ENCODE measurements at regions not wholly inside any gene's neighbourhood (a gene's known extent, or its start where the extent isn't known, plus 50 kb on each side); places are given as distances from the start of the nearest gene placed in this dataset.

DNA sequence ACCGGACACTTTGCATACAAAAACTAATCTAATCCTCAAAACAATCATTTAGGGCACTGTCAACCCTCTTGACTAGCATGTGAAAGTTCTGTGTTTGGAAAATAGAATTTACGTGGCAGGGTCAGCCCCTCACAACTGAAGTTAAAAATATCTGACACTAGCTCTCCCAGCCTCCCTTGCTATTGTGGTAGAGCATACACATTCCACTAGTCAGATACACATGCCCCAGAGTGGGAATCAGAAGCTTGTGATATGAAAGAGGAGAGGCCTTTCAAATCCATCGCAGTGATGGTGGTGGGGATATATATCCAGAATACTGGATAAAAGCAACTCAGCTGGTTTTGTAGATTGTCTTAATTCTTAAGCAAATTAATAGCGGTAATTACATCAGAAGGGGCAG, 205.7 kb upstream of the IL15 start:
- Histone ChIP-seq H3K27ac (no peak overlapping the region), H3K9me3 (no peaks in the 10 kb centered on the region), H3K4me3 (no peak overlapping the region), H3K27me3 (no peaks in the 10 kb centered on the region), H3K4me1 (no peaks in the 10 kb centered on the region), H3K36me3 (no peaks in the 10 kb centered on the region)
- TF ChIP-seq, protein P1, sequence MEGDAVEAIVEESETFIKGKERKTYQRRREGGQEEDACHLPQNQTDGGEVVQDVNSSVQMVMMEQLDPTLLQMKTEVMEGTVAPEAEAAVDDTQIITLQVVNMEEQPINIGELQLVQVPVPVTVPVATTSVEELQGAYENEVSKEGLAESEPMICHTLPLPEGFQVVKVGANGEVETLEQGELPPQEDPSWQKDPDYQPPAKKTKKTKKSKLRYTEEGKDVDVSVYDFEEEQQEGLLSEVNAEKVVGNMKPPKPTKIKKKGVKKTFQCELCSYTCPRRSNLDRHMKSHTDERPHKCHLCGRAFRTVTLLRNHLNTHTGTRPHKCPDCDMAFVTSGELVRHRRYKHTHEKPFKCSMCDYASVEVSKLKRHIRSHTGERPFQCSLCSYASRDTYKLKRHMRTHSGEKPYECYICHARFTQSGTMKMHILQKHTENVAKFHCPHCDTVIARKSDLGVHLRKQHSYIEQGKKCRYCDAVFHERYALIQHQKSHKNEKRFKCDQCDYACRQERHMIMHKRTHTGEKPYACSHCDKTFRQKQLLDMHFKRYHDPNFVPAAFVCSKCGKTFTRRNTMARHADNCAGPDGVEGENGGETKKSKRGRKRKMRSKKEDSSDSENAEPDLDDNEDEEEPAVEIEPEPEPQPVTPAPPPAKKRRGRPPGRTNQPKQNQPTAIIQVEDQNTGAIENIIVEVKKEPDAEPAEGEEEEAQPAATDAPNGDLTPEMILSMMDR (IDR thresholded peaks at IDR 0.05) = no peak
- intact Hi-C loops (cut with DNase I) = no loop called here
- no peak for DNase-seq (ENCODE audit: low spot score in 2 of 2)

DNA sequence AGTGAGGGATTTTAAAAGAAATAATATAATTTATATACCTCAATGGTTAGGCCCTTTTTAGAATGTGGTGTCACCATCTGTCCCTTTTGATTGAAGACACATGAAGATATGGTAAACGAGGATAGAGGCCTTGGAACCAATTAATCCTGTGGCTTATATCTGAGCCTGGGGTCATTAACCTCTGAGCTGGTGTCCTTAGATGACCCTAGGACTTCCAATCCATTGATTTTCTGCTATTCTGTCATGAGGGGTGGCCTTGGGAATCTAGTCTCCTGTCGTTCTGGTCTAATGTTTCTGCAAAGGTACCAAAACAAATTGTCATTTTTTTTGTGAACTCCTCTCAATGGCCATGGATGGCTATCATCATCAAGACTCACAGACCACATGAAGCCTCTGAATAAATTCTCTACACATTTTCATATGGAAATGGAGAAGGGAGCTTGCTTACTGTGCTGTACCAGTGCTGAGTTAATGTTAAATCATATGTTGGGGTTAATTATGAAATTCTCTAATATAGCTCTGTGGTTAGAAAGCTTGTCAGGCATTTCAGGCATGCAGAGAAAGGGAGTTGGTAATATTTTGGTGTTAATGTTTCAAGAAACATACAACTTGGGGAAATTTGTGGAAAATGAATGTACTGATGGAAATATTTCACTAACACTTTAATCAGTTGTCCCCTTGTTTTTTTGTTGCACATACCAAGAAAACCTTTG, 204.2 kb upstream of the IL15 start:
- Histone ChIP-seq H3K36me3 (no peaks in the 10 kb centered on the region), H3K27me3 (no peaks in the 10 kb centered on the region), H3K4me3 (no peak overlapping the region), H3K9me3 (no peaks in the 10 kb centered on the region), H3K4me1 (no peaks in the 10 kb centered on the region), H3K27ac (no peak overlapping the region)
- TF ChIP-seq, protein P1 (IDR thresholded peaks at IDR 0.05) = no peak
- intact Hi-C loops (cut with DNase I) = no loop called here
- DNase-seq (ENCODE audit: low spot score in 2 of 2) = no peak

DNA sequence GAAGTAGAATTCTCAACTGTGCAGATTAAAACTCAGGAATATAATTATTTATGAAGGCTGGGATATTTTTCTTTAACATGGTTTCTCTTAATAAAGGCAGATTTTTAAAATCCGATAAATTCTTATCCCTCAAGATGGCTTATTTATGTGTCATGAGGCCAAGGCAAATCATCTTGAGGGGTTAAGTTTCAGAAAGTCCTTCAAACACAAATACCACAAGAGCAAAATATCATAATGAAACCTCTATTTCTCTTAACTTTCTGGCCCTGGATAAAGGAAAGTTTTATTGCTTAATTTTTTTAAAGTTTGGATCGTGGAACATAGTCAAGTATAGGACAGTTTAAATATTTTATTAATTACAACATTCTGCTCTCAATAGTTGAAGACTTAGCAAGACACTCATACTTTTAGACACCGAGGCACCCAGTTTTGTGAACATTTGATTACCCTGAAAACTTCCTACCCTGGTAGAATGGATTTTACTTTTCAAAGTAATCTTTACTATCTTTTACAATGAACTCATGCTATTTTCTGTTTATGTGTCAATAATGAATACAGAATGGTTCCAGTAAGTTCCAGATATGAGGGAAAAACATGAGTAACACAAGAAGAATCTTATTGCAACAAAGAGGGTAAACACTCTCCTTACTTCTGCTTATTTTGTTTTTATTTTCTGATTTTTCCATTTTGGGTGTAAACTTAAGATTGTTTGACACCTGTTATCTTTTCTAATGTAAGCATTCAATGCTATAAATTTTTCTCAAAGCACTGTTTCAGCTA, 200.7 kb upstream of the IL15 start:
- TF ChIP-seq, protein P1 (IDR thresholded peaks at IDR 0.05) = no peak
- no peaks in the 10 kb centered on the region for H3K36me3 ChIP-seq
- intact Hi-C loops (cut with DNase I) = no loop called here
- H3K9me3 ChIP-seq = no peaks in the 10 kb centered on the region
- no peaks in the 10 kb centered on the region for H3K27me3 ChIP-seq
- H3K4me1 ChIP-seq = no peaks in the 10 kb centered on the region
- DNase-seq (ENCODE audit: low spot score in 2 of 2) = no peak
- no peak overlapping the region for H3K4me3 ChIP-seq
- H3K27ac ChIP-seq = no peak overlapping the region

DNA sequence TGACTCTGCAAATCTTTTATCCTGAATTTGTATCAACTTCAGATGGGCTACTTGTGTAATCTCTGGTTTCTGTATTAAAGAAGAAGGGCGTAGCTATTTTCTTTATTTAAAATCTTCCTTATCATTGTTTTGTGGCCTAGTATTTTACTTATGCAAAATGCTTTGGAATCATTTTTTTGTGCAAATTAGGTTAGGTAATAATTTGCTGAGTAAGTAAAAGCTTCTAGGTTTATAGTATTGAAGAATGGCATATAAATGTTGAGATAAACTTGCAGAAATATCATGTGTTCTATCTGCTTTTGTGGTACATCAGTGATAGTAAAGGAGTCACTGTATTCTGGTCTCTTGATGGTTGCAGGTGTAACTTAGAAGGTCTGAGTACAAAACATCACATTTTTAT, 197.2 kb upstream of the IL15 start:
- intact Hi-C loops (cut with DNase I) = no loop called here
- no peak for DNase-seq (ENCODE audit: low spot score in 2 of 2)
- no peaks in the 10 kb centered on the region for H3K4me1 ChIP-seq
- TF ChIP-seq, protein P1 (IDR thresholded peaks at IDR 0.05) = no peak
- no peaks in the 10 kb centered on the region for H3K27me3 ChIP-seq
- H3K4me3 ChIP-seq = no peak overlapping the region
- no peaks in the 10 kb centered on the region for H3K9me3 ChIP-seq
- H3K27ac ChIP-seq = no peak overlapping the region
- H3K36me3 ChIP-seq = no peaks in the 10 kb centered on the region

DNA sequence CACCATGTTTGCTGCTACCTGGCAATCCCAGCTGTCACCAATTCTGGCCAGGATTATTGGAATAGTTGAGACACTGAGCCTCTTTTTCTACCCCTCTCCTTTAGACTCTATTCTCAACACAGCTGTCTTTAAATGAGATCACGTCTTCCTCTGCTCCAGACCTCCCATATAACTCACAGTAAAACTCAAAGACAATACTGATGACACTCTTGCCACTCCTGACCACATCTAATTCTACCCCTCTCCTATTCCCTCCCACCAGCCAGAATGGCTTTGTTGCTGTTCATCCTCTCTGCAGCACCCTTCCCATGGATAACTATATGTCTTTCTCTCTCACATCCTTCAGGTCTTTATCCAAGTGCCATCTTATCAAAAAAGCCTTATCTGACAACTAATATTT, 188.6 kb upstream of the IL15 start:
- Histone ChIP-seq H3K36me3 (no peaks in the 10 kb centered on the region), H3K27me3 (no peaks in the 10 kb centered on the region), H3K4me1 (no peaks in the 10 kb centered on the region), H3K27ac (no peak overlapping the region), H3K4me3 (no peak overlapping the region), H3K9me3 (no peaks in the 10 kb centered on the region)
- DNase-seq (ENCODE audit: low spot score in 2 of 2) = no peak
- intact Hi-C loops (cut with DNase I) = no loop called here
- TF ChIP-seq, protein P1 (IDR thresholded peaks at IDR 0.05) = no peak

Data from ascending aorta (tissue), 2 donors.